Right hindlimb (tissue), 1 donor: ENCODE measurements at regions not wholly inside any gene's neighbourhood (a gene's known extent, or its start where the extent isn't known, plus 50 kb on each side); places are given as distances from the start of the nearest gene placed in this dataset.
"Not testable (repeated sequence)": the region's sequence is repeated elsewhere in the genome, so short reads cannot be mapped to it uniquely, and the experiment has no call there.

Source experiments
- DNase-seq: peaks from one replicate; pipeline ENCODE4 v3.0.0-alpha.2; 2018

GRCh38 chr9:41367301-41367700 lies 178.2 kb upstream of the ZNG1F start:
- DNase-seq, result not testable (repeated sequence)

GRCh38 chr9:41361790-41362189 lies 172.7 kb upstream of the ZNG1F start:
- DNase-seq, result not testable (repeated sequence)

- peak; percentile 25 for DNase-seq
Measured at GRCh38 chr9:41359116-41359515, 170.0 kb upstream of the ZNG1F start.

- DNase-seq, result peak; percentile 75
Measured at GRCh38 chr9:41358682-41359081, 169.6 kb upstream of the ZNG1F start.

GRCh38 chr9:41357918-41358404 lies 168.8 kb upstream of the ZNG1F start:
- not testable (repeated sequence) for DNase-seq

GRCh38 chr9:41357350-41357748 lies 168.2 kb upstream of the ZNG1F start:
- not testable (repeated sequence) for DNase-seq

- DNase-seq, result peak; percentile 30
Measured at GRCh38 chr9:41356588-41357349, 167.7 kb upstream of the ZNG1F start.

GRCh38 chr9:41355712-41356450 lies 166.8 kb upstream of the ZNG1F start:
- DNase-seq, result not testable (repeated sequence)

GRCh38 chr9:41354978-41355377 lies 165.9 kb upstream of the ZNG1F start:
- not testable (repeated sequence) for DNase-seq

GRCh38 chr9:41354060-41354934 lies 165.2 kb upstream of the ZNG1F start:
- DNase-seq, result not testable (repeated sequence)

- not testable (repeated sequence) for DNase-seq
Measured at GRCh38 chr9:41353026-41353425, 163.9 kb upstream of the ZNG1F start.

GRCh38 chr9:41352390-41352789 lies 163.3 kb upstream of the ZNG1F start:
- DNase-seq, result not testable (repeated sequence)

GRCh38 chr9:41347893-41348292 lies 158.8 kb upstream of the ZNG1F start:
- DNase-seq, result not testable (repeated sequence)

GRCh38 chr9:41332562-41332961 lies 143.4 kb upstream of the ZNG1F start:
- DNase-seq, result not testable (repeated sequence)

- DNase-seq, result not testable (repeated sequence)
Measured at GRCh38 chr9:41321277-41321676, 132.2 kb upstream of the ZNG1F start.

GRCh38 chr9:41308953-41309352 lies 119.8 kb upstream of the ZNG1F start:
- DNase-seq, result not testable (repeated sequence)

- not testable (repeated sequence) for DNase-seq
Measured at GRCh38 chr9:41285744-41286143, 96.6 kb upstream of the ZNG1F start.

- not testable (repeated sequence) for DNase-seq
Measured at GRCh38 chr9:41280299-41281238, 91.5 kb upstream of the ZNG1F start.

- DNase-seq, result not testable (repeated sequence)
Measured at GRCh38 chr9:41279437-41279836, 90.3 kb upstream of the ZNG1F start.

GRCh38 chr9:41279033-41279432 lies 89.9 kb upstream of the ZNG1F start:
- DNase-seq, result not testable (repeated sequence)

- DNase-seq, result peak; percentile 65
Measured at GRCh38 chr9:41273549-41274267, 84.6 kb upstream of the ZNG1F start.
